Posterior cingulate gyrus (tissue), 11 donors: ENCODE measurements at regions not wholly inside any gene's neighbourhood (a gene's known extent, or its start where the extent isn't known, plus 50 kb on each side); places are given as distances from the start of the nearest gene placed in this dataset.

Source experiments
- DNase-seq, 10 donors: peaks; one replicate each; pipeline versions ENCODE4 v3.0.0 to v3.0.0-alpha.2; 2020 to 2021; ENCODE audit warnings: mixed read lengths in 3 of 10
- intact Hi-C: fragments of 100-400 bp; cut with DNase I; formaldehyde crosslinking; loops from one replicate; pipeline ENCODE4 v1.15.1; 2023

GRCh38 chr4:43886196-43886595 lies 562.4 kb downstream of the KCTD8 start:
- intact Hi-C loops, result no loop called here
- DNase-seq, result no peak

GRCh38 chr4:43898836-43899235 lies 549.8 kb downstream of the KCTD8 start:
- intact Hi-C loops, result no loop called here
- peak in 2 of 10 donors; percentile 40 to 52 for DNase-seq

- intact Hi-C loops, result no loop called here
- no peak for DNase-seq
Observed at GRCh38 chr4:43903456-43903855, 545.2 kb downstream of the KCTD8 start.

- DNase-seq, result no peak
- intact Hi-C loops, result no loop called here
Observed at GRCh38 chr4:43918377-43918776, 530.2 kb downstream of the KCTD8 start.

- intact Hi-C loops, result no loop called here
- no peak for DNase-seq
Observed at GRCh38 chr4:43932448-43932847, 516.2 kb downstream of the KCTD8 start.

GRCh38 chr4:43943998-43944397 lies 504.6 kb downstream of the KCTD8 start:
- no peak for DNase-seq
- intact Hi-C loops, result no loop called here

- intact Hi-C loops, result no loop called here
- DNase-seq, result no peak
Observed at GRCh38 chr4:43959976-43960375, 488.6 kb downstream of the KCTD8 start.

GRCh38 chr4:43968011-43968410 lies 480.6 kb downstream of the KCTD8 start:
- peak in 3 of 10 donors; percentile 19 to 73 (median 60) for DNase-seq
- intact Hi-C loops, result no loop called here

- intact Hi-C loops, result no loop called here
- no peak for DNase-seq
Observed at GRCh38 chr4:43983610-43984009, 465.0 kb downstream of the KCTD8 start.

- intact Hi-C loops, result no loop called here
- DNase-seq, result peak in 1 of 10 donors; percentile 58
Observed at GRCh38 chr4:43987331-43987944, 461.2 kb downstream of the KCTD8 start.

GRCh38 chr4:43990551-43990950 lies 458.1 kb downstream of the KCTD8 start:
- intact Hi-C loops, result no loop called here
- no peak for DNase-seq

GRCh38 chr4:43990963-43991362 lies 457.6 kb downstream of the KCTD8 start:
- no peak for DNase-seq
- intact Hi-C loops, result no loop called here

GRCh38 chr4:43992552-43992951 lies 456.1 kb downstream of the KCTD8 start:
- intact Hi-C loops, result no loop called here
- DNase-seq, result no peak

GRCh38 chr4:43993196-43993902 lies 455.3 kb downstream of the KCTD8 start:
- no peak for DNase-seq
- intact Hi-C loops, result no loop called here

- intact Hi-C loops, result no loop called here
- DNase-seq, result no peak
Observed at GRCh38 chr4:43999669-44000068, 448.9 kb downstream of the KCTD8 start.

GRCh38 chr4:44002368-44002767 lies 446.2 kb downstream of the KCTD8 start:
- no peak for DNase-seq
- intact Hi-C loops, result no loop called here

GRCh38 chr4:44016570-44017421 lies 431.8 kb downstream of the KCTD8 start:
- intact Hi-C loops, result no loop called here
- DNase-seq, result no peak

GRCh38 chr4:44017422-44017739 lies 431.2 kb downstream of the KCTD8 start:
- no peak for DNase-seq
- intact Hi-C loops, result no loop called here

GRCh38 chr4:44019721-44020120 lies 428.9 kb downstream of the KCTD8 start:
- no peak for DNase-seq
- intact Hi-C loops, result no loop called here

GRCh38 chr4:44025376-44026020 lies 423.1 kb downstream of the KCTD8 start:
- intact Hi-C loops, result no loop called here
- DNase-seq, result no peak

GRCh38 chr4:44038811-44039210 lies 409.8 kb downstream of the KCTD8 start:
- intact Hi-C loops, result no loop called here

More at GRCh38 chr4:44038811-44039210, 409.8 kb downstream of the KCTD8 start:
- no peak for DNase-seq
